HCT116 (cell line): ENCODE measurements at regions not wholly inside any gene's neighbourhood (a gene's known extent, or its start where the extent isn't known, plus 50 kb on each side); places are given as distances from the start of the nearest gene placed in this dataset.

Experiments used
- ATAC-seq: fragments of 200-7000 bp; cut with Tn5 transposase; 2 replicates; pipeline ENCODE4 v1.9.1; 2020; ENCODE audit warnings: mild to moderate bottlenecking, moderate library complexity
- BruUV-seq: library from RNA; stranded (reverse); fragments of 400-500 nt; replicated peaks from 2 replicates; lab custom pipeline; 2021; lab: Mats Ljungman, UMichigan
- CTCF ChIA-PET: fragments of 300-600 bp; sonication (Branson Sonifier 250); formaldehyde crosslinking; loops from one replicate; lab custom pipeline; 2021; ENCODE audit warnings: antibody characterized with exemption; lab: Charles Lee
- POLR2A ChIA-PET: fragments of 300-600, 350-600 bp; sonication (Branson Sonifier 250); formaldehyde crosslinking; loops from one replicate; lab custom pipeline; 2021; ENCODE audit warnings: antibody characterized with exemption; lab: Charles Lee
- RAD21 ChIA-PET, 2 experiments: fragments of 300-600 bp; sonication (Branson Sonifier 250); formaldehyde crosslinking; loops; one replicate each; lab custom pipeline; 2023; ENCODE audit warnings: low total read pairs in 2 of 2; ENCODE audit not compliant: uncharacterized antibody in 2 of 2, unreplicated experiment in 2 of 2, low non-redundant PET in 1 of 2; lab: Charles Lee
- DNase-seq: peaks from one replicate; pipeline ENCODE4 v3.0.0-alpha.2; 2010; ENCODE audit warnings: low read depth, low spot score
- H2AFZ ChIP-seq: fragments of 200-600 bp; shearing (Covaris generic), sonication (generic); 2 replicates; pipeline ENCODE4 v1.6.1; 2017; ENCODE audit warnings: low read depth, mixed run types, mixed read lengths, antibody characterized with exemption, low read length; ENCODE audit not compliant: poor library complexity, severe bottlenecking
- H3K27ac ChIP-seq: 2 replicates; pipeline ENCODE4 v1.5.1; 2012; ENCODE audit warnings: low read depth, low read length
- H3K27me3 ChIP-seq: fragments of 200-600 bp; sonication (generic); 2 replicates; pipeline ENCODE4 v1.6.1; 2016; ENCODE audit warnings: mixed run types, low read length, mixed read lengths; ENCODE audit not compliant: insufficient read depth
- H3K36me3 ChIP-seq, 2 experiments: fragments of 200-500 bp in 1 of 2; fragments of 200-600 bp in 1 of 2; sonication (Bioruptor generic) in 1 of 2; sonication (generic) in 1 of 2; 2 replicates each; pipeline versions ENCODE4 v1.5.1 to v1.6.1; 2014 to 2016; ENCODE audit warnings: low read length in 2 of 2, inconsistent platforms in 1 of 2, mixed read lengths in 1 of 2, mixed run types in 1 of 2; ENCODE audit not compliant: insufficient read depth in 2 of 2, control insufficient read depth in 1 of 2
- H3K4me1 ChIP-seq, 2 experiments: fragments of 200-600 bp in 1 of 2; sonication (generic) in 1 of 2; 2 replicates each; pipeline versions ENCODE4 v1.5.1 to v1.6.1; 2012 to 2017; ENCODE audit warnings: low read length in 2 of 2, inconsistent platforms in 1 of 2, mild to moderate bottlenecking in 1 of 2, mixed read lengths in 1 of 2, mixed run types in 1 of 2, moderate library complexity in 1 of 2; ENCODE audit not compliant: insufficient read depth in 2 of 2, control insufficient read depth in 1 of 2
- H3K4me2 ChIP-seq: fragments of 200-600 bp; sonication (generic); 2 replicates; pipeline ENCODE4 v1.6.1; 2017; ENCODE audit warnings: mixed run types, low read length, mixed read lengths
- H3K4me3 ChIP-seq, 2 experiments: fragments of 200-600 bp in 1 of 2; sonication (generic) in 1 of 2; replicated peaks in 1 of 2; 2 replicates each; pipeline ENCODE4 v1.5.1; 2011 to 2016; ENCODE audit warnings: low read length in 2 of 2, control low read depth in 1 of 2, low read depth in 1 of 2, mild to moderate bottlenecking in 1 of 2, mixed read lengths in 1 of 2, mixed run types in 1 of 2
- H3K79me2 ChIP-seq: fragments of 200-600 bp; sonication (generic); 2 replicates; pipeline ENCODE4 v1.6.1; 2017; ENCODE audit warnings: mild to moderate bottlenecking, mixed run types, low read length, moderate library complexity, mixed read lengths; ENCODE audit not compliant: insufficient read depth
- H3K9ac ChIP-seq: fragments of 200-600 bp; sonication (generic); 2 replicates; pipeline ENCODE4 v1.6.1; 2016; ENCODE audit warnings: low read length, mixed read lengths
- H3K9me2 ChIP-seq: fragments of 200-600 bp; sonication (generic), shearing (Covaris generic); 2 replicates; pipeline ENCODE4 v1.6.1; 2017; ENCODE audit warnings: mixed run types, mild to moderate bottlenecking, moderate library complexity; ENCODE audit not compliant: insufficient read depth
- H3K9me3 ChIP-seq, 2 experiments: fragments of 200-500 bp in 1 of 2; fragments of 200-600 bp in 1 of 2; sonication (Bioruptor generic) in 1 of 2; sonication (generic) in 1 of 2; 2 replicates each; pipeline ENCODE4 v1.6.1; 2014 to 2017; ENCODE audit warnings: low read length in 2 of 2, mixed read lengths in 2 of 2, inconsistent platforms in 1 of 2, low read depth in 1 of 2, mild to moderate bottlenecking in 1 of 2, mixed run types in 1 of 2, moderate library complexity in 1 of 2; ENCODE audit not compliant: control insufficient read depth in 1 of 2, insufficient read depth in 1 of 2
- H4K20me1 ChIP-seq: fragments of 200-600 bp; sonication (generic), shearing (Covaris generic); 2 replicates; pipeline ENCODE4 v1.6.1; 2017; ENCODE audit warnings: mixed run types, mild to moderate bottlenecking, moderate library complexity; ENCODE audit not compliant: insufficient read depth
- ATF3 ChIP-seq: IDR thresholded peaks from 2 replicates; pipeline ENCODE4 v1.6.1; 2012
- CBX3 ChIP-seq: IDR thresholded peaks from 2 replicates; pipeline ENCODE4 v1.6.1; 2012; ENCODE audit warnings: low read depth
- CEBPB ChIP-seq: IDR thresholded peaks from 2 replicates; pipeline ENCODE4 v1.6.1; 2012; ENCODE audit warnings: low read depth
- CTCF ChIP-seq, 3 experiments: fragments of 200-600 bp in 1 of 3; sonication (generic) in 1 of 3; IDR thresholded peaks in 2 of 3; conservative IDR thresholded peaks in 1 of 3; 2 replicates each; pipeline ENCODE4 v1.5.1; 2012 to 2017; ENCODE audit warnings: low read depth in 2 of 3, low read length in 2 of 3, antibody characterized with exemption in 1 of 3, borderline replicate concordance in 1 of 3, control low read depth in 1 of 3, mild to moderate bottlenecking in 1 of 3, mixed read lengths in 1 of 3, mixed run types in 1 of 3, moderate library complexity in 1 of 3; ENCODE audit not compliant: insufficient read depth in 1 of 3
- EGR1 ChIP-seq: IDR thresholded peaks from 2 replicates; pipeline ENCODE4 v1.6.1; 2012; ENCODE audit warnings: low read depth
- ELF1 ChIP-seq: IDR thresholded peaks from 2 replicates; pipeline ENCODE4 v1.6.1; 2012; ENCODE audit warnings: low read depth, borderline replicate concordance
- EZH2 ChIP-seq: fragments of 200-600 bp; sonication (generic); IDR thresholded peaks from 2 replicates; pipeline ENCODE4 v1.6.1; 2017; ENCODE audit warnings: antibody characterized with exemption, mixed run types
- FOSL1 ChIP-seq: IDR thresholded peaks from 2 replicates; pipeline ENCODE4 v1.6.1; 2012; ENCODE audit warnings: low read depth
- JUND ChIP-seq: IDR thresholded peaks from 2 replicates; pipeline ENCODE4 v1.6.1; 2012
- POLR2A ChIP-seq: IDR thresholded peaks from 2 replicates; pipeline ENCODE4 v1.7.0; 2011; ENCODE audit warnings: borderline replicate concordance; ENCODE audit not compliant: insufficient read depth, insufficient read length; ENCODE audit errors: extremely low read depth
- POLR2AphosphoS5 ChIP-seq: IDR thresholded peaks from 2 replicates; pipeline ENCODE4 v1.6.1; 2011; ENCODE audit warnings: mild to moderate bottlenecking, low read depth, low read length, moderate library complexity
- RAD21 ChIP-seq: IDR thresholded peaks from 2 replicates; pipeline ENCODE4 v1.6.1; 2012; ENCODE audit warnings: low read depth, mild to moderate bottlenecking
- REST ChIP-seq: IDR thresholded peaks from 2 replicates; pipeline ENCODE4 v1.6.1; 2012; ENCODE audit warnings: low read depth
- SIN3A ChIP-seq: IDR thresholded peaks from 2 replicates; pipeline ENCODE4 v1.6.1; 2012; ENCODE audit warnings: low read depth
- TCF7L2 ChIP-seq: IDR thresholded peaks from 2 replicates; pipeline ENCODE4 v1.7.0; 2011; ENCODE audit warnings: borderline replicate concordance, inconsistent platforms; ENCODE audit not compliant: insufficient read depth, insufficient read length; ENCODE audit errors: extremely low read depth
- ZBTB33 ChIP-seq: IDR thresholded peaks from 2 replicates; pipeline ENCODE4 v1.6.1; 2011; ENCODE audit warnings: mild to moderate bottlenecking, low read length, moderate library complexity; ENCODE audit not compliant: insufficient replicate concordance; ENCODE audit errors: extremely low read depth
- ZFX ChIP-seq: fragments of 450-650 bp; IDR thresholded peaks from 2 replicates; pipeline ENCODE4 v1.6.1; 2017
- ZNF274 ChIP-seq: fragments of 200-500 bp; sonication (Bioruptor generic); IDR thresholded peaks from 2 replicates; pipeline ENCODE4 v1.6.1; 2014; ENCODE audit warnings: mild to moderate bottlenecking, low read depth, low read length, inconsistent platforms
- intact Hi-C: fragments of 100-400 bp; cut with micrococcal nuclease; formaldehyde crosslinking; loops from 2 replicates; pipeline ENCODE4 v1.10.0; 2022

GRCh38 chr12:127342861-127343260, 924.1 kb upstream of the TMEM132C start:
- ATAC-seq (no peak), DNase-seq (no peak)
- H4K20me1 ChIP-seq: no peaks in the 10 kb centered on the region
- peaks cover 7% of the 10 kb centered on the region; the same call in 1 of the 2 replicates for H3K27me3 ChIP-seq
- no peaks in the 10 kb centered on the region for H3K4me1 ChIP-seq
- ChIA-PET RAD21 (no interaction called here), POLR2A (no interaction called here), CTCF (no interaction called here)
- H2AFZ ChIP-seq: no peak overlapping the region
- H3K27ac ChIP-seq: no peak overlapping the region
- no peak for TF ChIP-seq CEBPB
- no peak for TF ChIP-seq JUND
- no peak for TF ChIP-seq RAD21
- no peak for TF ChIP-seq ZBTB33
- TF ChIP-seq POLR2A: no peak
- TF ChIP-seq TCF7L2: no peak
- no peak for TF ChIP-seq ZNF274
- TF ChIP-seq EZH2: no peak
- TF ChIP-seq ELF1: no peak
- no peak for TF ChIP-seq EGR1
- no peak for TF ChIP-seq CBX3
- TF ChIP-seq FOSL1: no peak
- TF ChIP-seq REST: no peak
- TF ChIP-seq ZFX: no peak
- no peak for TF ChIP-seq ATF3
- no peak for TF ChIP-seq CTCF (IDR thresholded peaks at IDR 0.05 in 2 of 3, conservative IDR thresholded peaks at IDR 0.05 in 1 of 3; ENCODE audit: borderline replicate concordance in 1 of 3, insufficient read depth in 1 of 3, low read depth in 2 of 3, low read length in 2 of 3)
- TF ChIP-seq POLR2AphosphoS5: no peak
- no peak for TF ChIP-seq SIN3A
- no peaks in the 10 kb centered on the region for H3K9me3 ChIP-seq
- H3K4me2 ChIP-seq: no peak overlapping the region
- no peak overlapping the region for H3K4me3 ChIP-seq
- H3K9me2 ChIP-seq: no peaks in the 10 kb centered on the region
- BruUV-seq: no TSS peak
- intact Hi-C loops: no loop called here
- H3K9ac ChIP-seq: no peak overlapping the region
- no peaks in the 10 kb centered on the region for H3K79me2 ChIP-seq
- no peaks in the 10 kb centered on the region for H3K36me3 ChIP-seq
